ENCODE measurements at regions not wholly inside any gene's neighbourhood (a gene's known extent, or its start where the extent isn't known, plus 50 kb on each side); places are given as distances from the start of the nearest gene placed in this dataset.

DNA sequence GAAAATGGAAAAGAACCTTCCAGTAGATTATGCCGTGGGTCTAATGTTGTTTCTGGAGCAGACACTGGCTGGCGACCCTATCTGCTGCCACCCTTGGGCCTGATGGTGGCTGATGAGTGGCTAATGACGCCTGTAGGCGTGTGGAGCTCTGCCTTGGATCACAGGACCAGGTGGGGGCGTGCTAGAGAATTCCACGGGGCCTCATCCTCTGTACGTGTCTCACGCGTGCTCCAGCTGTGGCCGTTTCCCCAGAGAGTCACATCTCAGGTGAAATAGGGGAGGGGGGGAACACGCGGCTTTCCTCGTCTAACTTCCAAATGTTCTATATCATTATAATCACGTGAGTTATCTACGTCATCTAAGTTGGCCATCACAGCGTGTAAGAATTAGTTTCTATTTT lies 160.9 kb upstream of the SMIM21 start:
- no peak overlapping the region for H3K27ac ChIP-seq
- TF ChIP-seq, protein P1, sequence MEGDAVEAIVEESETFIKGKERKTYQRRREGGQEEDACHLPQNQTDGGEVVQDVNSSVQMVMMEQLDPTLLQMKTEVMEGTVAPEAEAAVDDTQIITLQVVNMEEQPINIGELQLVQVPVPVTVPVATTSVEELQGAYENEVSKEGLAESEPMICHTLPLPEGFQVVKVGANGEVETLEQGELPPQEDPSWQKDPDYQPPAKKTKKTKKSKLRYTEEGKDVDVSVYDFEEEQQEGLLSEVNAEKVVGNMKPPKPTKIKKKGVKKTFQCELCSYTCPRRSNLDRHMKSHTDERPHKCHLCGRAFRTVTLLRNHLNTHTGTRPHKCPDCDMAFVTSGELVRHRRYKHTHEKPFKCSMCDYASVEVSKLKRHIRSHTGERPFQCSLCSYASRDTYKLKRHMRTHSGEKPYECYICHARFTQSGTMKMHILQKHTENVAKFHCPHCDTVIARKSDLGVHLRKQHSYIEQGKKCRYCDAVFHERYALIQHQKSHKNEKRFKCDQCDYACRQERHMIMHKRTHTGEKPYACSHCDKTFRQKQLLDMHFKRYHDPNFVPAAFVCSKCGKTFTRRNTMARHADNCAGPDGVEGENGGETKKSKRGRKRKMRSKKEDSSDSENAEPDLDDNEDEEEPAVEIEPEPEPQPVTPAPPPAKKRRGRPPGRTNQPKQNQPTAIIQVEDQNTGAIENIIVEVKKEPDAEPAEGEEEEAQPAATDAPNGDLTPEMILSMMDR (IDR thresholded peaks at IDR 0.05) = no peak
- H3K9me3 ChIP-seq = peaks cover 12% of the 10 kb centered on the region
- no peak overlapping the region for H3K4me3 ChIP-seq
- no peaks in the 10 kb centered on the region for H3K27me3 ChIP-seq
- ATAC-seq (no peak), DNase-seq (no peak)
- H3K36me3 ChIP-seq = no peaks in the 10 kb centered on the region
- intact Hi-C loops (cut with DNase I) = no loop called here
- H3K4me1 ChIP-seq = no peaks in the 10 kb centered on the region

DNA sequence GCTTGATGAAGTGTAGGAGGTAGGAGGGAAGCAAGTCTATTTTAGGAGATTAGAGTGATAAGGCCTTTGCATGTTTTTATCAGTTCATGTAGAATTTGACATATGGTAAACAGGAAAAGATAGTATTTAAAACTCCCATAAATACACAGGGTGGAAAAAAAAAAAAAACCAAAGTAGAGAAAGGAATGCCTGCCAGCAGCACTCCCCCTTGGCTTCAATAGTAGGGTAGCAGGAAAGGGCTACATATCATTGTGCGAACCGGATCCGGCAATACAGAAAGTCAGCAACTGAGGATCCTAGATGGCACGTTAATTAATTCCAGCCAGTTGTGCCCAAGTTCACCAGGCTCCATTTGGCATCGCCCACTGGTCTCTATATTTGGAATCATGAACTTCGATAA lies 159.6 kb upstream of the SMIM21 start:
- intact Hi-C loops (cut with DNase I) = no loop called here
- no peak for DNase-seq
- ATAC-seq = no peak
- no peak overlapping the region for H3K4me3 ChIP-seq
- H3K4me1 ChIP-seq = no peaks in the 10 kb centered on the region
- no peak overlapping the region for H3K27ac ChIP-seq
- H3K27me3 ChIP-seq = no peaks in the 10 kb centered on the region
- no peaks in the 10 kb centered on the region for H3K9me3 ChIP-seq
- TF ChIP-seq, protein P1 (IDR thresholded peaks at IDR 0.05) = no peak
- no peaks in the 10 kb centered on the region for H3K36me3 ChIP-seq

DNA sequence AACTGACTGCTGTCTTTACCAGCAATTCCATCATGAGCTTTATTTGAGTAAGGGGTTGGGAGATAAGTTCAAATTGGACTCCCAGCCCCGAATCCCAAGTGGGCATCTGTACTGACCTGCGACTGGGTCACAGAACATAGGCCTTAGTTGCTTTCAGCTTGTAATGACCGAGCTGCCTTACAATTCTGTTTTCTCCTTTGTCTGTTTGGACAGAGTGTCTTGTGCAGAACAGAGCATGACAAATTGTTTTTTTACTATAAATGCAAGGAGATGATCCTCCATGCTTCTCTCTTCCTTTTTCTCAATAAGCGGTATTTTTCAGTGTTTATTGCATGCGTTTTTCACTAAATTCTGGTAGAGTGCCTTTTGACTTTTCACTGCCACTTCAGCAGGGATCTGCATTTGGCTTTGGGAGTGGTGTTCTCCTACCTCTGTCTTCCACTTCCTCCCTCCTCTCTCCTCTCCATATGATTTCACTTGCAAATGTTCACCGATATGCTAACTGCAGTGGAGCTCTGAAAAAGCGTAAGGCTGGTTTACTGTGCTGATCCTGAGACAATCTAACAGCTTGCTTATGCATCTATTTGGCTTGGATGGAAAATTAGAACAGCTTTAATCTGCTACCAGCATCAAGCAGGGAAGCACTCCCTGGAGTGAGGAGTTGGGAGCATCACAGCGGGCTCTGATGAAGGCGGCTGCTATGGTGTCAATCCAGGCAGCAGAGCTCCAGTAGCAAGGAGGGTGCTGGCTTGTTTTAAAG lies 158.8 kb upstream of the SMIM21 start:
- intact Hi-C loops (cut with DNase I) = no loop called here
- no peaks in the 10 kb centered on the region for H3K9me3 ChIP-seq
- no peaks in the 10 kb centered on the region for H3K36me3 ChIP-seq
- no peak overlapping the region for H3K27ac ChIP-seq
- ATAC-seq (no peak), DNase-seq (no peak)
- H3K27me3 ChIP-seq = no peaks in the 10 kb centered on the region
- no peak overlapping the region for H3K4me3 ChIP-seq
- H3K4me1 ChIP-seq = no peaks in the 10 kb centered on the region
- TF ChIP-seq, protein P1 (IDR thresholded peaks at IDR 0.05) = no peak

DNA sequence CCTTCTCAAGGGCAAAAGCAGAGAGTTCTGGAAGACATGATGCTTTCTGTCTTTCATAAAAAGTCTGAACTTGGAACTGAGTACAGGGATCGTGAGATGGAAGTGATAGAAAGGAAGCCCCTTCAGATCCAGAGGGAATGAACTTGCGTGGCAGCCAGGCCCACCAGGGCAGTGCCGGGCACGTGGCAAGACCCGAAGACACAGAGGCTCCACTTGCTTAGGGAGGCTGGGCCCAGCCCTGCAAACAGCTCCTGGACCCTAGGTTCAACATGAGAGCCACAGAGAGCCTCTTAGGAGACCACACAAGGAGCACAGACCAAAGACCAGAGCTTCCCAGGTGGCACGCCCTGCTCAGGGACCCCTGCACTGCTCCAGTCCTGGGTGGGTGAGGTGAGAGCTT lies 155.4 kb upstream of the SMIM21 start:
- no peaks in the 10 kb centered on the region for H3K27me3 ChIP-seq
- no peaks in the 10 kb centered on the region for H3K9me3 ChIP-seq
- TF ChIP-seq, protein P1 (IDR thresholded peaks at IDR 0.05) = no peak
- no peaks in the 10 kb centered on the region for H3K36me3 ChIP-seq
- H3K27ac ChIP-seq = no peak overlapping the region
- H3K4me3 ChIP-seq = no peak overlapping the region
- no peaks in the 10 kb centered on the region for H3K4me1 ChIP-seq
- intact Hi-C loops (cut with DNase I) = no loop called here
- ATAC-seq (peak; percentile 26), DNase-seq (no peak)

DNA sequence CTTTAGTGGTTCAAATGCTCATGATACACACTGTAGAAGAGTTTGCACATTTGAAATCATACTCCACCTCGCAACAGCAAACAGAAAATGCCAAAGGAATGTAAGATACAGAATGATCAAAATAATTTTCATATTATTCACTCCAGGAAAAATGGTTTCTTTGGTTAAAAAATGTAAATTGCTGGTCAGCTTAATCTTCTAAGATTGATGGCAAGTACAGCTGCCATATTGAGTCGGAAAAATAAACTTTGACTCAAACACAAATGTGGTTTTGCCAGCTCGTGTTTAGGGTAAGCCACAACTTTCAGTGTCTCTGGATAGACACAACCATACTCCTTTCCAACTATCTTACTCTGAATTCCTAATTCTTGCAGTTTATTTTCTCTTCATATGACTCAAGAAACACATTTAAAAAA lies 154.9 kb upstream of the SMIM21 start:
- Histone ChIP-seq H3K9me3 (no peaks in the 10 kb centered on the region), H3K4me3 (no peak overlapping the region), H3K27me3 (no peaks in the 10 kb centered on the region), H3K27ac (no peak overlapping the region), H3K36me3 (no peaks in the 10 kb centered on the region), H3K4me1 (no peaks in the 10 kb centered on the region)
- DNase-seq (no peak), ATAC-seq (no peak)
- intact Hi-C loops (cut with DNase I) = no loop called here
- TF ChIP-seq, protein P1 (IDR thresholded peaks at IDR 0.05) = no peak
